ENCODE measurements at regions not wholly inside any gene's neighbourhood (a gene's known extent, or its start where the extent isn't known, plus 50 kb on each side); places are given as distances from the start of the nearest gene placed in this dataset.

GRCh38 chr10:64076322-64076940 lies 555.2 kb downstream of the REEP3 start:
- Histone ChIP-seq H3K4me2 (ENCODE audit: low read depth, low read length) (no peak overlapping the region; the same call in 1 of the 2 replicates), H4K20me1 (ENCODE audit: insufficient read depth, low read length) (no peaks in the 10 kb centered on the region), H3K27ac (ENCODE audit: extremely low read length, insufficient read depth, low read length) (peak overlapping the region; percentile 65), H3K79me2 (ENCODE audit: insufficient read depth, low read length) (no peaks in the 10 kb centered on the region), H2AFZ (ENCODE audit: low read length) (no peak overlapping the region), H3K4me1 (ENCODE audit: insufficient read depth, low read length) (peaks cover 31% of the 10 kb centered on the region), H3K27me3 (ENCODE audit: control insufficient read depth in 1 of 2, insufficient read depth in 2 of 2, low read length in 2 of 2) (no peaks in the 10 kb centered on the region), H3K9ac (ENCODE audit: insufficient read depth, low read depth, low read length) (no peak overlapping the region), H3K4me3 (replicated peaks in 1 of 3; ENCODE audit: insufficient read depth in 1 of 3, low read depth in 2 of 3, low read length in 3 of 3) (no peak overlapping the region), H3K36me3 (replicated peaks in 1 of 2; ENCODE audit: control insufficient read depth in 1 of 2, insufficient read depth in 2 of 2, low read length in 2 of 2) (no peaks in the 10 kb centered on the region), H3K9me3 (ENCODE audit: low read length) (no peaks in the 10 kb centered on the region)
- POLR2A ChIA-PET = no interaction called here
- no TSS peak for BruUV-seq (replicated peaks)
- FAIRE-seq (no peak), DNase-seq (ENCODE audit: low spot score) (no peak), ATAC-seq (no peak)
- CTCF ChIA-PET (ENCODE audit: low intra/inter-chr PET ratio, low total read pairs) = no interaction called here
- 70% methylated on average over 7 of the region's 7 CpGs for WGBS (ENCODE audit: low lambda C conversion rate)
- intact Hi-C loops (cut with micrococcal nuclease; ENCODE audit: unreplicated experiment) (no loop called here), in situ Hi-C loops (cut with HindIII; ENCODE audit: extremely low pct_ligation_motif_present, low pct_unique_long_range_greater_than_20kb) (no loop called here)
- no peak for TF ChIP-seq ZNF543 (CRISPR knock-in tag; IDR thresholded peaks at IDR 0.05)
- TF ChIP-seq NCOR1 (IDR thresholded peaks at IDR 0.05; ENCODE audit: borderline replicate concordance, low read length) = no peak
- no peak for TF ChIP-seq TFE3 (CRISPR knock-in tag; IDR thresholded peaks at IDR 0.05)
- TF ChIP-seq GFI1 (CRISPR knock-in tag; IDR thresholded peaks at IDR 0.05; ENCODE audit: borderline replicate concordance) = no peak
- TF ChIP-seq MYNN (CRISPR knock-in tag; IDR thresholded peaks at IDR 0.05; ENCODE audit: low read depth) = no peak
- TF ChIP-seq ZNF382 (CRISPR knock-in tag; IDR thresholded peaks at IDR 0.05; ENCODE audit: borderline replicate concordance) = no peak
- TF ChIP-seq SYNCRIP (IDR thresholded peaks at IDR 0.05; ENCODE audit: insufficient read depth, low read depth, low read length) = no peak
- no peak for TF ChIP-seq POLR2A (IDR thresholded peaks at IDR 0.05; ENCODE audit: insufficient read depth in 1 of 2, low read depth in 2 of 2, low read length in 2 of 2)
- TF ChIP-seq ZNF687 (CRISPR knock-in tag; IDR thresholded peaks at IDR 0.05) = no peak
- no peak for TF ChIP-seq GPBP1L1 (CRISPR knock-in tag; IDR thresholded peaks at IDR 0.05)
- no peak for TF ChIP-seq ZNF569 (CRISPR knock-in tag; IDR thresholded peaks at IDR 0.05; ENCODE audit: borderline replicate concordance)
- no peak for TF ChIP-seq ZNF747 (CRISPR knock-in tag; IDR thresholded peaks at IDR 0.05; ENCODE audit: borderline replicate concordance)
- no peak for TF ChIP-seq ONECUT2 (CRISPR knock-in tag; IDR thresholded peaks at IDR 0.05)

All from HepG2 (cell line).